HTR-8/SVneo (cell line): ENCODE measurements at regions not wholly inside any gene's neighbourhood (a gene's known extent, or its start where the extent isn't known, plus 50 kb on each side); places are given as distances from the start of the nearest gene placed in this dataset.
A peak's percentile ranks its signal among the peaks of the same experiment; 100 is the strongest.
"Not testable (repeated sequence)": the region's sequence is repeated elsewhere in the genome, so short reads cannot be mapped to it uniquely, and the experiment has no call there.

ENCODE experiments used
- DNase-seq: peaks from one replicate; pipeline ENCODE4 v3.0.0; 2011; ENCODE audit warnings: low spot score, mixed read lengths; ENCODE audit not compliant: insufficient read length
- FAIRE-seq: peaks from 2 replicates; lab custom pipeline; 2011; peaks lifted over from hg19 to GRCh38; lab: Jason Lieb, UNC

- peak; percentile 19 for DNase-seq
- no peak for FAIRE-seq
Measured at GRCh38 chr5:166285361-166285760, 2006.1 kb upstream of the WWC1 start.

GRCh38 chr5:166286832-166287231, 2004.6 kb upstream of the WWC1 start:
- FAIRE-seq (no peak), DNase-seq (no peak)

- FAIRE-seq, result no peak
- no peak for DNase-seq
Measured at GRCh38 chr5:166287866-166288265, 2003.6 kb upstream of the WWC1 start.

GRCh38 chr5:166291800-166292199, 1999.6 kb upstream of the WWC1 start:
- not testable (repeated sequence) for FAIRE-seq, DNase-seq

GRCh38 chr5:166293892-166294291, 1997.6 kb upstream of the WWC1 start:
- DNase-seq, result no peak
- FAIRE-seq, result no peak

- DNase-seq, result no peak
- FAIRE-seq, result no peak
Measured at GRCh38 chr5:166302166-166302565, 1989.3 kb upstream of the WWC1 start.

GRCh38 chr5:166317425-166317824, 1974.0 kb upstream of the WWC1 start:
- FAIRE-seq, result no peak
- no peak for DNase-seq

- FAIRE-seq, result no peak
- DNase-seq, result no peak
Measured at GRCh38 chr5:166320920-166321480, 1970.4 kb upstream of the WWC1 start.

GRCh38 chr5:166324372-166324771, 1967.1 kb upstream of the WWC1 start:
- DNase-seq (no peak), FAIRE-seq (no peak)

- DNase-seq, result no peak
- no peak for FAIRE-seq
Measured at GRCh38 chr5:166329149-166329800, 1962.2 kb upstream of the WWC1 start.

GRCh38 chr5:166330036-166330435, 1961.4 kb upstream of the WWC1 start:
- no peak for DNase-seq
- FAIRE-seq, result no peak

GRCh38 chr5:166331521-166331920, 1959.9 kb upstream of the WWC1 start:
- FAIRE-seq (no peak), DNase-seq (no peak)

- FAIRE-seq (no peak), DNase-seq (no peak)
Measured at GRCh38 chr5:166338801-166339200, 1952.6 kb upstream of the WWC1 start.

GRCh38 chr5:166340039-166340438, 1951.4 kb upstream of the WWC1 start:
- DNase-seq, result no peak
- no peak for FAIRE-seq

- DNase-seq (no peak), FAIRE-seq (no peak)
Measured at GRCh38 chr5:166341740-166342337, 1949.6 kb upstream of the WWC1 start.

GRCh38 chr5:166342402-166342801, 1949.0 kb upstream of the WWC1 start:
- FAIRE-seq (no peak), DNase-seq (no peak)

GRCh38 chr5:166346726-166347374, 1944.6 kb upstream of the WWC1 start:
- DNase-seq, result no peak
- no peak for FAIRE-seq

GRCh38 chr5:166349046-166349445, 1942.4 kb upstream of the WWC1 start:
- FAIRE-seq, result no peak
- no peak for DNase-seq

GRCh38 chr5:166353580-166353979, 1937.9 kb upstream of the WWC1 start:
- FAIRE-seq, result no peak
- no peak for DNase-seq

- no peak for FAIRE-seq
Measured at GRCh38 chr5:166354332-166354731, 1937.1 kb upstream of the WWC1 start.

GRCh38 chr5:166356096-166356495, 1935.3 kb upstream of the WWC1 start:
- DNase-seq (no peak), FAIRE-seq (no peak)

More at GRCh38 chr5:166354332-166354731, 1937.1 kb upstream of the WWC1 start:
- DNase-seq, result no peak
